Endodermal cell (in vitro differentiated cells): ENCODE measurements at regions not wholly inside any gene's neighbourhood (a gene's known extent, or its start where the extent isn't known, plus 50 kb on each side); places are given as distances from the start of the nearest gene placed in this dataset.

ENCODE experiments used
- DNase-seq: peaks from one replicate; pipeline ENCODE4 v3.0.0-alpha.2; 2017
- H3K27ac ChIP-seq: 2 replicates; pipeline ENCODE4 v1.5.1; 2013; ENCODE audit warnings: mild to moderate bottlenecking, low read depth, low read length, moderate library complexity
- H3K27me3 ChIP-seq: 2 replicates; pipeline ENCODE4 v1.6.1; 2013; ENCODE audit warnings: mild to moderate bottlenecking, low read length, moderate library complexity; ENCODE audit not compliant: insufficient read depth, control insufficient read depth, poor library complexity, severe bottlenecking
- H3K36me3 ChIP-seq: 2 replicates; pipeline ENCODE4 v1.7.0; 2013; ENCODE audit warnings: mild to moderate bottlenecking, low read length, moderate library complexity; ENCODE audit not compliant: control insufficient read depth, insufficient read depth
- H3K4me1 ChIP-seq: one replicate; pipeline ENCODE4 v1.7.0; 2013; ENCODE audit warnings: low read length; ENCODE audit not compliant: control insufficient read depth, insufficient read depth
- H3K4me3 ChIP-seq: 2 replicates; pipeline ENCODE4 v1.5.1; 2013; ENCODE audit warnings: mild to moderate bottlenecking, low read length, moderate library complexity
- H3K9ac ChIP-seq: 2 replicates; pipeline ENCODE4 v1.6.1; 2013; ENCODE audit warnings: mild to moderate bottlenecking, low read length, moderate library complexity; ENCODE audit not compliant: poor library complexity, severe bottlenecking; ENCODE audit errors: extremely low read depth
- H3K9me3 ChIP-seq: 2 replicates; pipeline ENCODE4 v1.6.1; 2013; ENCODE audit warnings: mild to moderate bottlenecking, low read length, moderate library complexity; ENCODE audit not compliant: control insufficient read depth
- H3K27ac Mint-ChIP-seq: 2 replicates; pipeline ENCODE4 v1.8.0; 2020; ENCODE audit warnings: mixed read lengths
- H3K27me3 Mint-ChIP-seq: 2 replicates; pipeline ENCODE4 v1.8.0; 2021; ENCODE audit warnings: mild to moderate bottlenecking, mixed read lengths; ENCODE audit not compliant: insufficient read depth
- H3K36me3 Mint-ChIP-seq: 2 replicates; pipeline ENCODE4 v1.8.0; 2020; ENCODE audit warnings: low read depth, mixed read lengths
- H3K4me1 Mint-ChIP-seq: 2 replicates; pipeline ENCODE4 v1.8.0; 2020; ENCODE audit warnings: mixed read lengths
- H3K4me3 Mint-ChIP-seq: 2 replicates; pipeline ENCODE4 v1.8.0; 2020; ENCODE audit warnings: mild to moderate bottlenecking, moderate library complexity, mixed read lengths
- H3K9me3 Mint-ChIP-seq: 2 replicates; pipeline ENCODE4 v1.8.0; 2020; ENCODE audit warnings: mild to moderate bottlenecking, mixed read lengths
- WGBS, 2 experiments: methylation state at CpG; one replicate each; pipeline versions ENCODE4 v1.1.5 to v1.1.7; 2013; ENCODE audit warnings: missing lambda C conversion rate in 2 of 2, mixed read lengths in 1 of 2; ENCODE audit not compliant: insufficient coverage in 1 of 2, insufficient read length in 1 of 2; 5-methylcytosine and 5-hydroxymethylcytosine counted together
- TF ChIP-seq, protein P1 (sequence below): fragments of 200-600 bp; sonication (generic); conservative IDR thresholded peaks from 2 replicates; pipeline ENCODE4 v1.5.0; 2021; ENCODE audit warnings: antibody characterized with exemption, mild to moderate bottlenecking

DNA sequence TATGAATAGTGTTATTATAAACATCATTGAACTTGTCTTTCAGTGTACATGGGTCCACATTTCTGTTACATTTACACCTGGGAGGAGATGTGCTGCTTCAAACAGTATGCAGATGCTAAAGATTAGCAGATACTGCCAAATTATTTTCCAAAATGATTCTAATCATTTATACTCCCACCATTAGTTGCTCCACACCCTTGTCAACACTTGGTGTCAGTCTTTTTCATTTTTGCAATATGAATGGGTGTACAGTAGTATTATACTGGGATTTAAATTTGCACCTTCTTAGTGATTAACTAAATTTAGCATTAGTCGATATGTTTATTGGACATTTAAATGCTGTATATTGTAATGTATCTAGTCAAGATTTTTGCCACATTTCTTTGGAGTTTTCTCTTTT, 131.6 kb upstream of the GRID2 start:
- H3K4me1 ChIP-seq: no peaks in the 10 kb centered on the region
- H3K9ac ChIP-seq: no peak overlapping the region
- no peaks in the 10 kb centered on the region for H3K36me3 ChIP-seq
- no peaks in the 10 kb centered on the region for H3K36me3 Mint-ChIP-seq
- DNase-seq: no peak
- peaks cover 3% of the 10 kb centered on the region for H3K9me3 Mint-ChIP-seq
- H3K27me3 Mint-ChIP-seq: peaks cover under 1% of the 10 kb centered on the region
- 88% methylated on average over 1 of the region's 1 CpG; no CpG with 5 or more reads in 1 of the 2 experiments for WGBS, 2 experiments
- TF ChIP-seq, protein P1, sequence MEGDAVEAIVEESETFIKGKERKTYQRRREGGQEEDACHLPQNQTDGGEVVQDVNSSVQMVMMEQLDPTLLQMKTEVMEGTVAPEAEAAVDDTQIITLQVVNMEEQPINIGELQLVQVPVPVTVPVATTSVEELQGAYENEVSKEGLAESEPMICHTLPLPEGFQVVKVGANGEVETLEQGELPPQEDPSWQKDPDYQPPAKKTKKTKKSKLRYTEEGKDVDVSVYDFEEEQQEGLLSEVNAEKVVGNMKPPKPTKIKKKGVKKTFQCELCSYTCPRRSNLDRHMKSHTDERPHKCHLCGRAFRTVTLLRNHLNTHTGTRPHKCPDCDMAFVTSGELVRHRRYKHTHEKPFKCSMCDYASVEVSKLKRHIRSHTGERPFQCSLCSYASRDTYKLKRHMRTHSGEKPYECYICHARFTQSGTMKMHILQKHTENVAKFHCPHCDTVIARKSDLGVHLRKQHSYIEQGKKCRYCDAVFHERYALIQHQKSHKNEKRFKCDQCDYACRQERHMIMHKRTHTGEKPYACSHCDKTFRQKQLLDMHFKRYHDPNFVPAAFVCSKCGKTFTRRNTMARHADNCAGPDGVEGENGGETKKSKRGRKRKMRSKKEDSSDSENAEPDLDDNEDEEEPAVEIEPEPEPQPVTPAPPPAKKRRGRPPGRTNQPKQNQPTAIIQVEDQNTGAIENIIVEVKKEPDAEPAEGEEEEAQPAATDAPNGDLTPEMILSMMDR: no peak
- no peaks in the 10 kb centered on the region for H3K4me1 Mint-ChIP-seq
- no peak overlapping the region for H3K4me3 Mint-ChIP-seq
- H3K4me3 ChIP-seq: no peak overlapping the region
- H3K27ac ChIP-seq: no peak overlapping the region
- H3K27me3 ChIP-seq: no peaks in the 10 kb centered on the region
- no peak overlapping the region for H3K27ac Mint-ChIP-seq
- H3K9me3 ChIP-seq: no peaks in the 10 kb centered on the region

DNA sequence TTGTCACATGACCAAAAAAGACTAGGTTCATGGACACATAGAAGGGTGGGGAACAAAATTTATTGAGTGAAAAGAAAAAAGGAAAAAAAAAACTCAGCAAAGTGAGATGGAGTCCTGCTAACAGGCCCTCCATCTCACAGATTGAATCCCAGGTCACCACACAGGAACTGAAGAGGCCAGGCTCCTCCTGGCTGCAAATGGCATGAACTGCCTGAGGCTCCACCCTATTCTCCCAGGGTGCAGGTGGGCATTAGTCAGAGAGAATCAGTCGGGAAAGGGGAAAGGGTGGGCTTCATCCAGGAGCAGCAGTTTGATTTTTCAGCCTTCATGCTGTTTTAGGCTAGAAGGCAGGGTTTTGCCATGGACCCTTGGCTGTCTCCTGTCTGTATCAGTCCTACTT, 128.5 kb upstream of the GRID2 start:
- TF ChIP-seq, protein P1: peak; percentile 70
- H3K36me3 Mint-ChIP-seq: no peaks in the 10 kb centered on the region
- Histone ChIP-seq H3K27ac (no peak overlapping the region), H3K4me1 (no peaks in the 10 kb centered on the region), H3K27me3 (no peaks in the 10 kb centered on the region), H3K4me3 (no peak overlapping the region), H3K36me3 (no peaks in the 10 kb centered on the region), H3K9me3 (no peaks in the 10 kb centered on the region), H3K9ac (no peak overlapping the region)
- peak; percentile 74 for DNase-seq
- no peaks in the 10 kb centered on the region for H3K9me3 Mint-ChIP-seq
- H3K4me3 Mint-ChIP-seq: no peak overlapping the region
- H3K27ac Mint-ChIP-seq: no peak overlapping the region
- WGBS, 2 experiments: 56% methylated on average over 1 of the region's 1 CpG; no CpG with 5 or more reads in 1 of the 2 experiments
- no peaks in the 10 kb centered on the region for H3K4me1 Mint-ChIP-seq
- H3K27me3 Mint-ChIP-seq: peaks cover 5% of the 10 kb centered on the region

GRCh38 chr4:92182006-92182735, 121.6 kb upstream of the GRID2 start:
- no peak overlapping the region for H3K27ac ChIP-seq
- TF ChIP-seq, protein P1: no peak
- H3K9me3 ChIP-seq: no peaks in the 10 kb centered on the region
- no peak overlapping the region for H3K4me3 ChIP-seq
- DNase-seq: no peak
- Mint-ChIP-seq H3K27ac (no peak overlapping the region), H3K36me3 (no peaks in the 10 kb centered on the region), H3K27me3 (peaks cover 14% of the 10 kb centered on the region), H3K4me1 (no peaks in the 10 kb centered on the region), H3K9me3 (peaks cover 5% of the 10 kb centered on the region), H3K4me3 (no peak overlapping the region)
- no peak overlapping the region for H3K9ac ChIP-seq
- H3K4me1 ChIP-seq: no peaks in the 10 kb centered on the region
- no peaks in the 10 kb centered on the region for H3K27me3 ChIP-seq
- no peaks in the 10 kb centered on the region for H3K36me3 ChIP-seq
- WGBS, 2 experiments: 95 to 97% methylated on average over 27 to 36 of the region's 36 CpGs
